Central memory CD4-positive, alpha-beta T cell (primary cell): ENCODE measurements at regions not wholly inside any gene's neighbourhood (a gene's known extent, or its start where the extent isn't known, plus 50 kb on each side); places are given as distances from the start of the nearest gene placed in this dataset.

ENCODE experiments used
- DNase-seq: peaks from one replicate; pipeline ENCODE4 v3.0.0; 2022

- no peak for DNase-seq
Measured at GRCh38 chr1:5564578-5565257, 427.5 kb downstream of the NPHP4 start.

GRCh38 chr1:5563861-5564577 lies 428.2 kb downstream of the NPHP4 start:
- DNase-seq, result no peak

DNA sequence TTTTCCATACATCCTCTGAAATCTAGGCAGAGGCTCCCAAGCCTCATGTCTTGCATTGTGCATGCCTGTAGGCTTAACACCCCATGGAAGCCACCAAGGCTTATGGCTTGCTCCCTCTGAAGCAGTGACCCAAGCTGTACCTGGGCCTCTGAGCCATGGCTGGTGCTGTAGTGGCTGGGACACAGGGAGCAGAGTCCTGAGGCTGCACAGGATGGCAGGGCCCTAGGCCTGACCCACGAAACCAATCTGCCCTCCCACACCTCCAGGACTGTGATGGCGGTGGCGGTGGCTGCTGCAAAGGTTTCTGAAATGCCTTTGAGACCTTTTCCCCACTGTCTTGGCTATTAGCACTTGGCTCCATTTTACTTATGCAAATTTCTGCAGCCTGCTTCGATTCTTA lies 429.5 kb downstream of the NPHP4 start:
- no peak for DNase-seq

DNA sequence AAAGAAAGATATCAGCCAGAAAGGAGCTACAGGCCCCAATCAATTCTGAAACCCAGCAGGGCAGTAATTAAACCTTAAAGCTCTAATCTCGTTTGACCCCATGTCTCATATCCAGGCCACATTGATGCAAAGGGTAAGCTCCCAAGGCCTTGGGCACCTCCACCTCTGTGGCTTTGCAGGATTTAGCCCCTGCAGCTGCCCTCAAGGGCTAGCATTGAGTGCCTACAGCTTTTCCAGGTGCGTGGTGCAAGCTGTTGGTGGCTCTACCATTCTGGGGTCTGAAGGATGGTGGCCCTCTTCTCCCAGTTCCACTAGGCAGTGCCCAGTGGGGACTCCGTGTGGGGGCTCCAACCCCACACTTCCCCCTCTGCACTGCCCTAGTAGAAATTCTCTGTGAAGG lies 429.9 kb downstream of the NPHP4 start:
- DNase-seq, result no peak

DNA sequence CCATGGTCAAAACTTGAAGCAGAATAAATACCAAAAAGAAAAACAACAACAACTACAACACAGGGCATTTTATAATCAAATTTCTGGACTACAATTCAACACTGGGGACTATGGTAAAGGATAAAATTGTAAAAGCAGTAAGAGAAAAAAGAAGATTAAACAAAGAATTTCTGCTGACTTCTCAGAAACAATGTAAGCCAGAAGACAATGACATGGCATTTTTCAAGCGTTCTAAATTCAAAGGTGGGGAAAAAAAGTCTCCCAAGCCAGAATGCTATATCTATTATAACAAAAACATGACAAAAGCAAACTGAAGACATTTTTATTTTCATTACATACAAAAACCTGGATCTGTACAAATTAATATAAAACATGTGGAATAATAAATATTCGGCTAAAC lies 433.1 kb downstream of the NPHP4 start:
- DNase-seq, result no peak

- no peak for DNase-seq
Measured at GRCh38 chr1:5555853-5556252, 436.4 kb downstream of the NPHP4 start.

- no peak for DNase-seq
Measured at GRCh38 chr1:5554784-5555183, 437.4 kb downstream of the NPHP4 start.

- DNase-seq, result no peak
Measured at GRCh38 chr1:5554111-5554510, 438.1 kb downstream of the NPHP4 start.

- no peak for DNase-seq
Measured at GRCh38 chr1:5552787-5553484, 439.3 kb downstream of the NPHP4 start.

GRCh38 chr1:5551274-5551975 lies 440.8 kb downstream of the NPHP4 start:
- no peak for DNase-seq

DNA sequence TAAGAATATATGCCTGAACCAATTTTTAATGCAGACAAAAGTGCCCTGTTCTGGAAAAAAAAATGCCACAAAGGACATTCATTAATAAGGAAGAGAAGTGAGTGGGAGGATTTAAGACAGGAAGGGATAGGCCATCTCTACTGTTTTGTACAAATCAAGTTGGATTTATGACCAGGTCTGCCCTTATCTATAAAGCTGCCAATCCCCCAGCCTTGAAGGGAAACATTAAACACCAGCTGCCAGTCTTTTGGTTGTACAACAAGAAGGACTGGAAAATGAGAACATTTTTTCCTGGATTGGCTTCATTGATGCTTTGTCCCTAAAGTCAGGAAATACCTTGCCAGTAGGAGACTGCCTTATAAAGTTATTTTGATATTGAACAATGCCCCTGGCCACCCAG lies 444.0 kb downstream of the NPHP4 start:
- no peak for DNase-seq

DNA sequence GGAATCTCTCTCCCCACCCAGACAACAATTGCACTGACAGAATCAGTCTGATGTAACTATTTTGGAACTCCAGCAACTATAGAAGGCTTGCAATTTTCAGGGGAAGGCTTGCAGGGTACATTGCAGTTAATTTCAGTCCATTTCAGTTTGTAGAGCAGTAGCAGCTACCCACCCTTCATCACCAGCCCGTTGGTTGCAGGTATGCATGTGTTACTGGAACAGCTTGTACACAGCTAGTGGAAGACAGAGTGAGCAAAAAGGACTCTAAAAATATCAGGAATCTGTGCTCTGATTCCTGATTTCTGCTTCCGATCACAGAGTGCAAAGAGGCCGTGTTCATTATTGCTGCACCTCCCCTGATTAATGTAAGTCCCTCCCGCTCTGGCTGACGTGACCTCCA lies 449.0 kb downstream of the NPHP4 start:
- DNase-seq, result no peak

GRCh38 chr1:5532811-5533210 lies 459.4 kb downstream of the NPHP4 start:
- DNase-seq, result no peak

DNA sequence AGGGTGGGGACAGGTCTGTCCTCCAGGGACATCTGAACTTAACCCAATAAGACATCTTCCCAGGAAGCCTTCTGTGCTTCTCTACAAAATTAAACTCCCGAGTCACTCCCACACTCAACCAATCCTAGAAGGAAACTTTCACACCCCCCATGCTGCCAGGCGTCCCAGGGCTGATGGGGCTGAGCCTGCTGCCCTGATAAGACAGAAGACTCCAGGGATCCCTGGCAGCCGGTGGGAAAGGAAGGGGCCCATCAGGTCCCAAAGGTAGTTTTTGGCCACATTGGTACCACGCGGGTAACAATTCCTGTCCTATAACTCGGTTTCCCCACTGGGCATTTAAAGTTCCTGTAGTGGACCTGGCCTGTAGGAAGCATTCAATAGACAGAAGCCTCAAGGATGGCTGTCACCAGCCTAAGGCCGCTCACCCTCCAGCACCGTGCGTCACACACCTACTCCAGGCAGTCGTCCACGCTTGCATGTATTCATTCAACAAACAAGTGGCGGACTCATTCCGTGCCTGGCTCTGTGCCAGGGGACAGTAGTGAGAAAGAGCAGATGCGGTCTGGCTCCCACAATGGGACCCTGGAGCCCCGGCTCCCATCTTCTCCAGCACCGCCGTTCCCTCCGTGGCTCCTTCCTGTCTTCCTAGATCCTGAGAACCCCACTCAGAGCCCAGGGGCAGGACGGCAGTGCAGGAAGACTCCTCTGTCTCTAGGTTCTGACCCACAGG lies 465.2 kb downstream of the NPHP4 start:
- DNase-seq, result no peak

DNA sequence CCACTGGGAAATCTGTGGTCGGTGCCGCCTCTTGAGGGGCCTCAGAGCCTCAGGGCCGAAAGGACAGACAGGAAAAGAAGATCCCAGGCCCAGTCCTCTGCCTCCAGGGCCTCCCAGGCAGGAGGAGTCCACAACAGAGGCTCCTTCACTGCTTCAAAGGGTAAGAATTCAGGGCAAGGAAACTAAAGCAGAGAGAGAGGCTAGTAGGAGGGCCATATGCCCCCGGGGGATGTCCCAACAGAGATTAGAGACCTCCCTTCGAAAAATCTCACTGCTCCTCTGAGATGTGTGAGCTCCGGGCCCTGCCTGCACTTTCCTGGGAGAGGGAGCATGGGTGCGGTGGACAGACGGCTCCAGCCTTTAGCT lies 465.9 kb downstream of the NPHP4 start:
- DNase-seq, result no peak

DNA sequence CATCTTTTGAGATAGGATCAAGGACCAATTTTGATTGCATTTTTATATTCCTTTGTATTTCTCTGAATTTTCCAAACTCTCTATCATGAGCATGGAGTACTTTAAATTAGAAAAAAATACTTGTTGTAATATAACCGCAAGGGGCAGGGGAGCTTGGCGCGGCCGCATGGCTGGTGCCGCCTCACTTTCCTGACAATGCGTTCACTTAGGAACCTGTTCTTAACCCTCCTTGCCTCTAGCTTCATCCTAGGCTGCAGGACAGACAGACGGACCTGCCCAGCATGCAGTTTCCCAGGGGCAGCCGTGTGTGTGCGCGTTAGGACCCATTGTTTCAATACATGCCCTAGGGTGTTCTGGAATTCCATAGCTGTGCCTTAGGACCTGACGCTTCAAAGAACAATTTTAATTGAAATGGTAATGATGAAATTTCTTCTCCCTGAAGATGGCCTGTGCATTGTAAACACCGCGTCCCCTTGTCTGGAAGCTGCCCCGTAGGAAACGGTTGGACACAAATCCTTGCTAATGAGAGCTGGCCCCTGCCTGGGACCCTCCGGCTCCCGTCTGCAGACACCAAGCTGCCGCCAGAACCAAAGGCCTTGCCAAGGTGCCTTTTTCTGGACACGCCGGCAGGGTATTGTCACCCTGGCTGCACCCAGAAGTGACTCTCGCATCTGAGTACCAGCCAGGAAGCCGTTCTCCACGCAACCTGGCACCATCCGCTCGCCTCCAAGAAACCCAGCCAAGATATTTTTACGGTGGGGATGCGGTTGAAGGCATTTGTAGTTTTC lies 466.4 kb downstream of the NPHP4 start:
- no peak for DNase-seq

GRCh38 chr1:5522531-5523145 lies 469.6 kb downstream of the NPHP4 start:
- DNase-seq, result no peak

DNA sequence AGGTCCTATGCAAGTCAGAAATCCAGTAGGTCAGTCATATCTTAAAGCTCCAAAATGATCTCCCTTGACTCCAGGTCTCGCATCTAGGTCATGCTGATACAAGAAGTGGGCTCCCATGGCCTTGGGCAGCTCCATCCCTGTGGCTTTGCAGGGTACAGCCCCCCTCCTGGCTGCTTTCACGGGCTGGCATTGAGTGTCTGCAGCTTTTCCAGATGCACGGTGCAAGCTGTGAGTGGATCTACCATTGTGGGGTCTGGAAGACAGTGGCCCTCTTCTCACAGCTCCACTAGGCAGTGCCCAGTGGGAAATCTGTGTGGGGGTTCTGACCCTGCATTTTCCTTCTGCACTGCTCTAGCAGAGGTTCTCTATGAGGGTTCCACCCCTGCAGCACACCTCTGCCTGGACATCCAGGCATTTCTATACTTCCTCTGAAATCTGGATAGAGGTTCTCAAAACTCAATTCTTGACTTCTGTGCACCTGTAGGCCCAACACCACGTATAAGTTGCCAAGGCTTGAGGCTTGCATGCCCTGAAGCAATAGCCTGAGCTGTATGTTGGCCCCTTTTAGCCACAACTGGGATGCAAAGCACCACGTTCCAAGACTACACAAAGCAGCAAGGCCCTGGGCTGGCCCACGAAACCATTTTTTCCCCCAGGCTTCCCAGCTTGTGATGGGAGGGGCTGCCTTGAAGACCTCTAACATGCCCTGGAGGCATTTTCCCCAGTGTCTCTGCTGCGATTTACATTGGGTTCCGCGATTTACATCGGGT lies 472.7 kb downstream of the NPHP4 start:
- no peak for DNase-seq

GRCh38 chr1:5516756-5517155 lies 475.5 kb downstream of the NPHP4 start:
- DNase-seq, result no peak

GRCh38 chr1:5515501-5515900 lies 476.7 kb downstream of the NPHP4 start:
- no peak for DNase-seq
